GM18511 (cell line): ENCODE measurements at regions not wholly inside any gene's neighbourhood (a gene's known extent, or its start where the extent isn't known, plus 50 kb on each side); places are given as distances from the start of the nearest gene placed in this dataset.

Experiments used
- ATAC-seq: cut with Tn5 transposase; IDR thresholded peaks from one replicate; pipeline ENCODE4 v1.9.1; 2021; ENCODE audit warnings: mild to moderate bottlenecking, moderate library complexity; ENCODE audit not compliant: unreplicated experiment

DNA sequence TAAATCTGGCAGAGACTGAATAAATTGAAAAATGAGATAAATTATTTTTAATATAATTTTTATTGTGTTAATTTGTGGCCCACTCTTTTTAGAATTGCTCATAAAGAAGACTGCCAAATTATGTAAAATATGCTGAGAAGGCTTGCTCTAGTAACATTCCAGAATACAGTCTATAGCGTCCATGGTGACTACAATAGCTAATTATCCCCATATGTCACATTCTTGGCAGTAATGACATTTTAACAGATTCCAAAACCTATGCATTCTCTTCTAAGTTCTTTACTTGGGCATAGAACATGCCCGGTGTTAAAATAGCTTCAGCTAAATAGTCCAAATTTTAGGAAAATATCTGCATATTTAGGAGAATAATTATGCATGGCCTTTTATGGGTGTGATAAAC, 697.0 kb upstream of the SEMA6A start:
- ATAC-seq: no peak

DNA sequence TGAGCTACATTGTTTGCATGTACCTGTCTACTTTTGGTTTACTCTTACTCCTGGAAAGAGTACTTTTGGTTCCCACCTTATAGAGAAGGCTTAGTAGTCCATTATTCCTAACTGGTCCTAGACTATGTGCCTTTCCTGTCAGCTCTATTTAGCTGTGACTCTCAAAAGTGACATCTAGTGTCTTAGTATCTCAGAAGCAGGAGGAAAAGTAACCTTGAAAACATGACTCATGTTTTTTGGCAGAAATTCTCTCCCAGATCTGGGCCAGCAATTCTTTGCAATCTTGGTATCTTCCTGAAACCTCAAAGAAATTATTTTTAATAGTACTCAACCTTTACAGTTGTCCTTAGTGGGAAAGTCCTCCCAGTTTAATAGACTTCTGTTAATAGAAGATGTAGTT, 691.7 kb upstream of the SEMA6A start:
- no peak for ATAC-seq

- no peak for ATAC-seq
Observed at GRCh38 chr5:117263231-117263630, 688.6 kb upstream of the SEMA6A start.

DNA sequence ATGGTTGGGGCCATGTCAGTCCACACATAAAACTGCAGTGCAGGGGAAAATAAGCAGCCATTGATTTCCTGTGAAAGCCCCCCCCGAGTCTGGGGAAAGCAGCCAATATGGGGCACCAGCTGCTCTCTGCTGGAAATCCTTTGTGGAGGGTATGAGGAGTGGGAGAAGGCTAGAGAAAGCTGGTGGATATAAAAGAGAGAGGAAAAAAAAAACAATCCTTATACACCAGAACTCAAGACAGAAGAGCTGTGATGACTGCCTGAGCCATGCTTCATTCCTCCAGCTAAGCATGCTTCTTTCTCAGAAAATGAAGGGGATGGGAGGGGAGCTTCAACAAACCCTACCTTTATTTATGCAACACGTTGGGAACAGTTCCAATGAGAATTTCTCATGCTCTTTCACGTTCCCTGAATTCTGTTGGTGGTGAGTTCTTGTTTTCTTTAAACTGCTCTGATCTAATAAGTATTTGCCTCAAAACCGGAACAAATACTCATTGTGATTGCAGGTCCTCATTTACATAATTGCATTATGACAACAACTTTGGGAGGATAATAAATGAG, 688.0 kb upstream of the SEMA6A start:
- no peak for ATAC-seq

DNA sequence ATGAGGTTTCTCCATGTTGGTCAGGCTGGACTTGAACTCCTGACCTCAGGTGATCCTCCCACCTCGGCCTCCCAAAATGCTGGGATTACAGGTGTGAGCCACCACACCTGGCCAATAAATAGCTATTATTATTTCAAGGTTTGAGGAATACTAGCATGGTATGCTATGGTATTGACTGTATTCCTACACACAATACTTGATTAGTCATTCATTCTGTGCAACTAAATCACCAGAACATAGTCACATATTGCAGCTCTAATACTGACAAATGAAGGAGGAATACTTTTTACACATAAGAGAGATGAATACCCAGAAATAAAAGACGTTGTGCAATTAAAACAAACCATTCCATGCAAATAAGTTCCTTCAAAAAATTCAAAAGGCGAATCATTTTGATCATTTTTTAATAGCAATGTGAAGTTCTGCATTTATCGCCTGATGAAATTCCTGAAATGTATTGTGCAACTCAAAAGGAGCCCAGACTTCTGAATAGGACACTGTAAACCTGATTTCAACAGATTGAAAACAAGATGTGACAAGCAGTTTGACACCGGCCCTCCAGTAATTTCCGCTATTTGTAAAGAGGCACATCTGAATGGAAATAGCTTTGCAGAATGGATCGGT, 687.4 kb upstream of the SEMA6A start:
- ATAC-seq: no peak

GRCh38 chr5:117255211-117256027, 680.8 kb upstream of the SEMA6A start:
- no peak for ATAC-seq

- no peak for ATAC-seq
Observed at GRCh38 chr5:117252566-117252965, 677.9 kb upstream of the SEMA6A start.

GRCh38 chr5:117249086-117249815, 674.6 kb upstream of the SEMA6A start:
- no peak for ATAC-seq

DNA sequence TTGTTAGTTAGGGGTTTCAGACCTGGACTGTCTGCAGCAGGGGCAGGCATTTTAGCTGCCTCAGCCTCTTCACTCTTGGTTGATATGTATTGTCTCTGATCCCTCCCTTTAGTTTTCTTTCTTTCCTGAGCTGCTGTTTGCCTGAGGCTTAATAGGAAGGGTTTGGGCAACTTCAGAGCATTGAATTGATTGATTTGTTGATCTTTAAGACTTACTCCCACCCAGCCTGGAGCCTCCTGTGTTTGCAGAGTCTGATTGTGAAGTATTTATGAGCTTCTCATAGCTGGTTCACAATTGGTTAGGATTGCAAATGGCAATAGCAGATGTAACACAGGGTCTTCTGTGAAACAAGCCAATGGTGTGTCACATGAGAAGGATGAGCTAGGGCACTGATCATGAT, 671.8 kb upstream of the SEMA6A start:
- no peak for ATAC-seq

GRCh38 chr5:117245130-117245529, 670.5 kb upstream of the SEMA6A start:
- no peak for ATAC-seq

DNA sequence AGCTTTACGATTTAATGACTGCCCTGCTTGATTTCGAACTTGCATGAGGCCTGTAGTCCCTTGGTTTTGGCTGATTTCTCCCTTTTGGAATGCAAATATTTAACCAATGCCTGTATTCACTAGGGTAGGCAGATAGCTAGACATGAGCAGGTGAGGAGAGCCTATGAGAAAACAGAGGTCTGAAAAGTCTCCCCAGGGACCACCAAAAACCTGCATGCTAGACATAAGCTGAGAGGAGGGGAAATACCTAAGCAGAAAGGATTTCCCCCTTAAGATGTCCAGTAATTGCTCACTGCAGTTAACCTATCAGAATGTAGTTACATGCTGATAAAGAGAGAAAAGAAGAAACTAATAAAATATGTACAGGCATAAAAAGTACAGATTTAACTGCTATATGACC, 667.4 kb upstream of the SEMA6A start:
- peak; percentile 49 for ATAC-seq

GRCh38 chr5:117236941-117237340, 662.3 kb upstream of the SEMA6A start:
- no peak for ATAC-seq

DNA sequence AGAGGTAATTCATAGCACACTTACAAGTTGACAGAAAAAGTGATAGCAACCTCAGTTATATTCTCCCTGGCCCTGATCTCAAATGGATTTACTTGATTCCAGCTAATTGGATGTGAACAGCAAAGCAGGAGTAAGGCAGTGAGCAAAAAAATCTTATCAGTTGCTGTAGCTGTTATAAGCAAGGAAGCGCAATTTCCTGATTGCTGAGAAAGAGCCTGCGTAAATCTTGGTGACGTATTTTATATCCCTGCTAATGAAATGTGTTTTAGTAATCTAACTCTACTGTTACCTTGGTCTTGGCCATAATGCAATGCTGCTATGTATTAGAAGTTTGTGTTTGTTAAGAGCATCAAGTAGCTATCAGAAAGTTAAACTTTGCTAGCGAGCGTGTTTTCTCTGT, 661.2 kb upstream of the SEMA6A start:
- ATAC-seq: no peak

GRCh38 chr5:117230375-117230774, 655.8 kb upstream of the SEMA6A start:
- ATAC-seq: no peak

- no peak for ATAC-seq
Observed at GRCh38 chr5:117220730-117221129, 646.1 kb upstream of the SEMA6A start.

DNA sequence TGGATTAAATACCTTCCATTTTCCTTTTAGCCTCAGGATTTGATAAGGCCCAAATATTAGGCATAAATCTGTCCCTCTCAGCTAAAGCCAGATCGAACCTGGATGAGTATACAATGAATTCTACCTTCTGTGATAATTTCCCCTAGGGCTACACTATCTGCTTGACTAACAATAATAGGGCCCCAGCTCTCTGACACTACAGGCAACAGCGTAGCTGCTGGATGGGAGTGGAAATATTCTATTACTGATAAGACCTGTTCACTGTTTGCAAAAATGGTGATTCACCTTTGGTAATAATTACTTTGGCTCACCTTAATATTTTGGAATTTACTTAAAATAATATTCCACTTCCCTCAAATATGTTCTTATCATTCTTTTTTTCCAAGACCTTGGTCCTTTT, 644.2 kb upstream of the SEMA6A start:
- no peak for ATAC-seq

GRCh38 chr5:117212866-117213265, 638.2 kb upstream of the SEMA6A start:
- no peak for ATAC-seq

DNA sequence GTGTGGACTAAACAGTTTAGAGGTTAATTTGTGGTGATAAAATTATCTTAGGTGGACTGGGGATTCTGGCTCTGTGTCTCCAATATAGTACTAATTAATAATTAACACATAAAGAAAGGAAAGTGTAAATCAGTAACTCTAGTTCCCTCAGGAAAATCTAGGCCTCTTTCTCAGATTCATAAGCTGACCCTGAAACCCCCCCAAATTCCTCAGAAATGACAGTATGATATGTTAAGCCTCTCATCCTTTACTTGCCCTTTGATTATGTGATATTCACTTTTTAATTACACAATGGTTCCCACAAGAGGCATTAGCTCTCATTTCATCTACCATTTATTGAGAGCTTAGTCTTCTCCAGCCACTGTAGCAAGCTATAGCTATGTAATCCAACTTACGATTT, 636.2 kb upstream of the SEMA6A start:
- ATAC-seq: no peak

GRCh38 chr5:117209479-117209878, 634.9 kb upstream of the SEMA6A start:
- ATAC-seq: no peak

- no peak for ATAC-seq
Observed at GRCh38 chr5:117207088-117207668, 632.6 kb upstream of the SEMA6A start.

GRCh38 chr5:117205894-117206293, 631.3 kb upstream of the SEMA6A start:
- no peak for ATAC-seq
